CD8-positive, alpha-beta memory T cell (primary cell): ENCODE measurements at regions not wholly inside any gene's neighbourhood (a gene's known extent, or its start where the extent isn't known, plus 50 kb on each side); places are given as distances from the start of the nearest gene placed in this dataset.
A peak's percentile ranks its signal among the peaks of the same experiment; 100 is the strongest.

Source experiments
- CTCF ChIA-PET: fragments of 350-600 bp; sonication (Branson Sonifier 250); formaldehyde crosslinking; loops from one replicate; lab custom pipeline; 2021; ENCODE audit warnings: antibody characterized with exemption; lab: Charles Lee
- POLR2A ChIA-PET: fragments of 350-600 bp; sonication (Branson Sonifier 250); formaldehyde crosslinking; loops from one replicate; lab custom pipeline; 2021; ENCODE audit warnings: antibody characterized with exemption; lab: Charles Lee
- DNase-seq, 5 donors: peaks; one replicate each; pipeline versions ENCODE4 v3.0.0 to v3.0.0-alpha.2; 2020 to 2022; ENCODE audit warnings: mixed read lengths in 1 of 5
- H3K27ac ChIP-seq: one replicate; pipeline ENCODE4 v1.7.0; 2013; ENCODE audit warnings: low read depth, mild to moderate bottlenecking, low read length, moderate library complexity
- H3K27me3 ChIP-seq: 2 replicates; pipeline ENCODE4 v1.7.0; 2013; ENCODE audit warnings: low read length, mild to moderate bottlenecking; ENCODE audit not compliant: insufficient read depth, poor library complexity, severe bottlenecking
- H3K36me3 ChIP-seq: 2 replicates; pipeline ENCODE4 v1.7.0; 2013; ENCODE audit warnings: mild to moderate bottlenecking, low read length, moderate library complexity; ENCODE audit not compliant: insufficient read depth
- H3K4me1 ChIP-seq: 2 replicates; pipeline ENCODE4 v1.7.0; 2013; ENCODE audit warnings: mild to moderate bottlenecking, low read length, moderate library complexity; ENCODE audit not compliant: insufficient read depth
- H3K4me3 ChIP-seq: 2 replicates; pipeline ENCODE4 v1.7.0; 2013; ENCODE audit warnings: mild to moderate bottlenecking, low read length
- H3K9me3 ChIP-seq: 2 replicates; pipeline ENCODE4 v1.7.0; 2013; ENCODE audit warnings: mild to moderate bottlenecking, low read length
- H3K27ac Mint-ChIP-seq, 8 donors: one replicate each; pipeline ENCODE4 v1.8.0; 2020 to 2021; ENCODE audit warnings: mixed read lengths in 8 of 8, mild to moderate bottlenecking in 6 of 8, inconsistent platforms in 3 of 8, moderate library complexity in 3 of 8
- H3K27me3 Mint-ChIP-seq, 2 donors: one replicate each; pipeline ENCODE4 v1.8.0; 2020 to 2021; ENCODE audit warnings: mixed read lengths in 2 of 2, mild to moderate bottlenecking in 1 of 2, moderate library complexity in 1 of 2
- H3K36me3 Mint-ChIP-seq, 3 donors: one replicate each; pipeline ENCODE4 v1.8.0; 2020 to 2021; ENCODE audit warnings: mixed read lengths in 3 of 3, inconsistent platforms in 1 of 3, mild to moderate bottlenecking in 1 of 3
- H3K4me1 Mint-ChIP-seq, 3 donors: one replicate each; pipeline ENCODE4 v1.8.0; 2020 to 2021; ENCODE audit warnings: mixed read lengths in 3 of 3, inconsistent platforms in 1 of 3, mild to moderate bottlenecking in 1 of 3
- H3K4me3 Mint-ChIP-seq, 7 donors: one replicate each; pipeline ENCODE4 v1.8.0; 2020 to 2021; ENCODE audit warnings: mixed read lengths in 7 of 7, mild to moderate bottlenecking in 6 of 7, moderate library complexity in 4 of 7, inconsistent platforms in 2 of 7
- H3K9me3 Mint-ChIP-seq, 5 donors: one replicate each; pipeline ENCODE4 v1.8.0; 2020 to 2022; ENCODE audit warnings: mixed read lengths in 5 of 5, mild to moderate bottlenecking in 3 of 5, moderate library complexity in 2 of 5, inconsistent platforms in 1 of 5

DNA sequence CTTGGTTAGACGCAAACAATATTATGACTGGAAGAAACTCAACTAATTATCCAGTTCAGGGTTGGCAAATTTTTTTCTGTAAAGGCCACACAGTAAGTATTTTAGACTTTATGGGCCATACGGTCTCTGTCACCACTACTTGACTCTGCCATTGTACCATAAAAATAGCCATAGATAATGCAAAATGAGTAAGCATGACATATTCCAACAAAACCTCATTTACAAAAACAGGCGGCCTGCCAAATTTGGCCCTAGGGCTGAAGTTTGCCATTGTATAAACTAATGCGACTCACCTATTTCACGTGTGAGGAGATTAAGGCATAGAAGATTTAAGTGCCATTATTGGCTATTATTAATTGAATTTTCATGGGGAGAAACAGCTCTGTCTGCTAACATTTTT, 116.8 kb upstream of the CNTN6 start:
- CTCF ChIA-PET = no interaction called here

GRCh38 chr3:981156-981555, 111.7 kb upstream of the CNTN6 start:
- no peak overlapping the region for H3K4me3 Mint-ChIP-seq
- peaks cover 3 to 17% (median 6%) of the 10 kb centered on the region in 5 donors for H3K9me3 Mint-ChIP-seq
- no peaks in the 10 kb centered on the region for H3K4me1 Mint-ChIP-seq
- H3K27me3 ChIP-seq = no peaks in the 10 kb centered on the region
- no peak overlapping the region for H3K27ac ChIP-seq
- DNase-seq = no peak
- no peaks in the 10 kb centered on the region for H3K36me3 Mint-ChIP-seq
- no peaks in the 10 kb centered on the region for H3K9me3 ChIP-seq
- no peaks in the 10 kb centered on the region for H3K36me3 ChIP-seq
- CTCF ChIA-PET = no interaction called here
- H3K27ac Mint-ChIP-seq = no peak overlapping the region
- H3K4me1 ChIP-seq = no peaks in the 10 kb centered on the region
- no peak overlapping the region for H3K4me3 ChIP-seq
- no peaks in the 10 kb centered on the region for H3K27me3 Mint-ChIP-seq
- POLR2A ChIA-PET = no interaction called here

More for the DNA sequence above, 116.8 kb upstream of the CNTN6 start:
- no peak overlapping the region for H3K27ac Mint-ChIP-seq
- H3K27me3 Mint-ChIP-seq = no peaks in the 10 kb centered on the region
- no peaks in the 10 kb centered on the region for H3K27me3 ChIP-seq
- H3K4me1 Mint-ChIP-seq = no peaks in the 10 kb centered on the region
- H3K4me1 ChIP-seq = no peaks in the 10 kb centered on the region
- H3K27ac ChIP-seq = no peak overlapping the region
- H3K36me3 Mint-ChIP-seq = no peaks in the 10 kb centered on the region
- no peak for DNase-seq
- no peaks in the 10 kb centered on the region for H3K9me3 ChIP-seq
- H3K9me3 Mint-ChIP-seq = peaks cover 2 to 15% (median 11%) of the 10 kb centered on the region in 5 donors
- POLR2A ChIA-PET = no interaction called here
- no peak overlapping the region for H3K4me3 ChIP-seq
- no peaks in the 10 kb centered on the region for H3K36me3 ChIP-seq
- H3K4me3 Mint-ChIP-seq = no peak overlapping the region

GRCh38 chr3:988785-989184, 104.0 kb upstream of the CNTN6 start:
- no peaks in the 10 kb centered on the region for H3K4me1 ChIP-seq
- Mint-ChIP-seq H3K9me3 (peaks cover 5 to 29% (median 18%) of the 10 kb centered on the region in 5 donors), H3K27me3 (peaks cover 0 to 2% of the 10 kb centered on the region in 2 donors), H3K4me1 (no peaks in the 10 kb centered on the region), H3K36me3 (no peaks in the 10 kb centered on the region), H3K4me3 (no peak overlapping the region), H3K27ac (peak overlapping the region in 1 of 8 donors; percentile 22)
- POLR2A ChIA-PET = no interaction called here
- H3K27ac ChIP-seq = no peak overlapping the region
- H3K27me3 ChIP-seq = no peaks in the 10 kb centered on the region
- no peak for DNase-seq
- CTCF ChIA-PET = no interaction called here
- no peaks in the 10 kb centered on the region for H3K9me3 ChIP-seq
- H3K36me3 ChIP-seq = no peaks in the 10 kb centered on the region
- no peak overlapping the region for H3K4me3 ChIP-seq

DNA sequence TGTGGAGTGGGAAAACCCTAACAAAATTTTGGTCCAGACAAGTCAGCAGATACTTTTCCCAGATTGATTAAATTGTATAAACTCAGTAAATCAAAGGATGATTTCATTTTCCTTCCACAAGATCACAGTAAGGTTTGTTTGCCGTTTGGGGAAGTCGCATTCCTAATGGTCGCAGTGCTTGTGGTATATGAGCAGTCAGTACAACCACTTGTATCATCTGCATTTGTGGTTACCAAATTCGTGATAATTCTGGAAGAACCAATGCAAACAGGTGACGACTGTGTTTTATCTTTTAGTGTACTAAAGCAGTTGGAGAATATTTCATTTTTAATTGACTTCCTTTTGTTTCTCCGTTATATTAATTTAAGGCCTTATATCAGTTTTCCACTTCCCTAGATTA, 100.0 kb upstream of the CNTN6 start:
- ChIA-PET POLR2A (no interaction called here), CTCF (no interaction called here)
- Mint-ChIP-seq H3K4me3 (no peak overlapping the region), H3K36me3 (no peaks in the 10 kb centered on the region), H3K9me3 (peaks cover 6 to 29% (median 7%) of the 10 kb centered on the region in 5 donors), H3K4me1 (no peaks in the 10 kb centered on the region), H3K27ac (no peak overlapping the region), H3K27me3 (peaks cover 0 to 2% of the 10 kb centered on the region in 2 donors)
- H3K4me3 ChIP-seq = no peak overlapping the region
- DNase-seq = no peak
- no peaks in the 10 kb centered on the region for H3K27me3 ChIP-seq
- H3K27ac ChIP-seq = no peak overlapping the region
- no peaks in the 10 kb centered on the region for H3K4me1 ChIP-seq
- no peaks in the 10 kb centered on the region for H3K9me3 ChIP-seq
- H3K36me3 ChIP-seq = no peaks in the 10 kb centered on the region

GRCh38 chr3:1002010-1002409, 90.8 kb upstream of the CNTN6 start:
- CTCF ChIA-PET = no interaction called here
- POLR2A ChIA-PET = no interaction called here

DNA sequence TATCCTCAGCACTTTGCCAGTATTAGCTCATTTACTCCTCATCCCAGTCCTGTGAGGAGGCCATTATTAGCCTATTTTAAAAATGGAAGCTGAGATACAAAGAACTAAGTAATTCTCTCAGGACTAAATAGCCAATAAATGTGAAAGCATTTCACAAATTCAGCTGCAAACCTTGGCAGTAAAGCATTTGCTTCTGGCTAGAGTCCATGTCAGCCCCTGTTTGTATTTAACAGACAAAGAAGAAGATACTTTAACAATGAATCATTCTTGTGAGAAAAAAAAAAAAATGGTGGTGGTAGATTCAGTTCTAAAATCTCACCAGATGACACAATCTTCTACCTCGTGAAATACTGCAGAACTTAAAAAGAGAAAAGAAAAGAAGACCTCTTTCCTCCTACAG, 85.0 kb upstream of the CNTN6 start:
- no peaks in the 10 kb centered on the region for H3K27me3 Mint-ChIP-seq
- Histone ChIP-seq H3K36me3 (no peaks in the 10 kb centered on the region), H3K4me1 (no peaks in the 10 kb centered on the region), H3K9me3 (no peaks in the 10 kb centered on the region), H3K4me3 (no peak overlapping the region), H3K27ac (no peak overlapping the region), H3K27me3 (no peaks in the 10 kb centered on the region)
- H3K4me3 Mint-ChIP-seq = no peak overlapping the region
- CTCF ChIA-PET = no interaction called here
- H3K27ac Mint-ChIP-seq = no peak overlapping the region
- H3K36me3 Mint-ChIP-seq = no peaks in the 10 kb centered on the region
- peaks cover 0 to 22% (median 5%) of the 10 kb centered on the region in 5 donors for H3K9me3 Mint-ChIP-seq
- H3K4me1 Mint-ChIP-seq = no peaks in the 10 kb centered on the region
- POLR2A ChIA-PET = no interaction called here
- DNase-seq = no peak

More at GRCh38 chr3:1002010-1002409, 90.8 kb upstream of the CNTN6 start:
- Histone ChIP-seq H3K27me3 (no peaks in the 10 kb centered on the region), H3K4me1 (no peaks in the 10 kb centered on the region), H3K27ac (no peak overlapping the region), H3K36me3 (no peaks in the 10 kb centered on the region), H3K4me3 (no peak overlapping the region), H3K9me3 (no peaks in the 10 kb centered on the region)
- Mint-ChIP-seq H3K27ac (no peak overlapping the region), H3K27me3 (no peaks in the 10 kb centered on the region), H3K4me3 (no peak overlapping the region), H3K4me1 (no peaks in the 10 kb centered on the region), H3K36me3 (no peaks in the 10 kb centered on the region), H3K9me3 (peaks cover 0 to 18% (median 3%) of the 10 kb centered on the region in 5 donors)
- no peak for DNase-seq

GRCh38 chr3:1010228-1010627, 82.6 kb upstream of the CNTN6 start:
- peaks cover 2 to 31% (median 5%) of the 10 kb centered on the region in 5 donors for H3K9me3 Mint-ChIP-seq
- no peak for DNase-seq
- Histone ChIP-seq H3K27ac (no peak overlapping the region), H3K9me3 (no peaks in the 10 kb centered on the region), H3K27me3 (no peaks in the 10 kb centered on the region), H3K36me3 (no peaks in the 10 kb centered on the region), H3K4me1 (no peaks in the 10 kb centered on the region), H3K4me3 (no peak overlapping the region)
- H3K4me3 Mint-ChIP-seq = no peak overlapping the region
- no peaks in the 10 kb centered on the region for H3K4me1 Mint-ChIP-seq
- no peaks in the 10 kb centered on the region for H3K36me3 Mint-ChIP-seq
- no peak overlapping the region for H3K27ac Mint-ChIP-seq
- POLR2A ChIA-PET = no interaction called here
- CTCF ChIA-PET = no interaction called here
- no peaks in the 10 kb centered on the region for H3K27me3 Mint-ChIP-seq

GRCh38 chr3:1015826-1016225, 77.0 kb upstream of the CNTN6 start:
- no peak overlapping the region for H3K4me3 Mint-ChIP-seq
- CTCF ChIA-PET = no interaction called here

DNA sequence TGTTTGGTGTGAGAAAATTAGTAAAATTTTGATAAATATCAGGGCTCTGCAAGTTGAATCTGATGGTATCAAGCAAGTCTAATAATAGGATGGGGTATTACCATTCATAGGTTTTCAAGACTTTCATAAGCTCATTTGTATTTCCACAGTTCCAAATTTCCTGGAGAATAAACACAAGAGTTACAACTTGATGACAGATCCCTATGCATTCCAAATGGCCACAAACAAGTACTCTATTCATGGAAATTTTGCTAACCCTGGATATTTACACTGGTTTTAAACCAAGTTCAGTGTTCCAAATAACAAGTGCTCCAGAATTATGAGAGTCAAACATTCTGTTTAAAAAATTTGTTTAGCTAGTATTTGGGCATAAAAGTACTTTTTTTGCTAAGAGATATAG, 75.0 kb upstream of the CNTN6 start:
- H3K36me3 Mint-ChIP-seq = no peaks in the 10 kb centered on the region
- ChIA-PET POLR2A (no interaction called here), CTCF (no interaction called here)
- DNase-seq = no peak
- Histone ChIP-seq H3K27ac (no peak overlapping the region), H3K27me3 (no peaks in the 10 kb centered on the region), H3K9me3 (no peaks in the 10 kb centered on the region), H3K4me1 (no peaks in the 10 kb centered on the region), H3K36me3 (no peaks in the 10 kb centered on the region), H3K4me3 (no peak overlapping the region)
- H3K4me1 Mint-ChIP-seq = no peaks in the 10 kb centered on the region
- no peak overlapping the region for H3K27ac Mint-ChIP-seq
- peaks cover 1 to 42% (median 10%) of the 10 kb centered on the region in 5 donors for H3K9me3 Mint-ChIP-seq
- no peak overlapping the region for H3K4me3 Mint-ChIP-seq
- H3K27me3 Mint-ChIP-seq = no peaks in the 10 kb centered on the region

More at GRCh38 chr3:1015826-1016225, 77.0 kb upstream of the CNTN6 start:
- Histone ChIP-seq H3K27ac (no peak overlapping the region), H3K4me3 (no peak overlapping the region), H3K4me1 (no peaks in the 10 kb centered on the region), H3K9me3 (no peaks in the 10 kb centered on the region), H3K27me3 (no peaks in the 10 kb centered on the region), H3K36me3 (no peaks in the 10 kb centered on the region)
- peaks cover 0 to 33% (median 10%) of the 10 kb centered on the region in 5 donors for H3K9me3 Mint-ChIP-seq
- POLR2A ChIA-PET = no interaction called here
- H3K27me3 Mint-ChIP-seq = no peaks in the 10 kb centered on the region
- H3K27ac Mint-ChIP-seq = no peak overlapping the region
- no peaks in the 10 kb centered on the region for H3K36me3 Mint-ChIP-seq
- H3K4me1 Mint-ChIP-seq = no peaks in the 10 kb centered on the region
- DNase-seq = no peak
